ENCODE measurements at regions not wholly inside any gene's neighbourhood (a gene's known extent, or its start where the extent isn't known, plus 50 kb on each side); places are given as distances from the start of the nearest gene placed in this dataset.
A peak's percentile ranks its signal among the peaks of the same experiment; 100 is the strongest.

DNA sequence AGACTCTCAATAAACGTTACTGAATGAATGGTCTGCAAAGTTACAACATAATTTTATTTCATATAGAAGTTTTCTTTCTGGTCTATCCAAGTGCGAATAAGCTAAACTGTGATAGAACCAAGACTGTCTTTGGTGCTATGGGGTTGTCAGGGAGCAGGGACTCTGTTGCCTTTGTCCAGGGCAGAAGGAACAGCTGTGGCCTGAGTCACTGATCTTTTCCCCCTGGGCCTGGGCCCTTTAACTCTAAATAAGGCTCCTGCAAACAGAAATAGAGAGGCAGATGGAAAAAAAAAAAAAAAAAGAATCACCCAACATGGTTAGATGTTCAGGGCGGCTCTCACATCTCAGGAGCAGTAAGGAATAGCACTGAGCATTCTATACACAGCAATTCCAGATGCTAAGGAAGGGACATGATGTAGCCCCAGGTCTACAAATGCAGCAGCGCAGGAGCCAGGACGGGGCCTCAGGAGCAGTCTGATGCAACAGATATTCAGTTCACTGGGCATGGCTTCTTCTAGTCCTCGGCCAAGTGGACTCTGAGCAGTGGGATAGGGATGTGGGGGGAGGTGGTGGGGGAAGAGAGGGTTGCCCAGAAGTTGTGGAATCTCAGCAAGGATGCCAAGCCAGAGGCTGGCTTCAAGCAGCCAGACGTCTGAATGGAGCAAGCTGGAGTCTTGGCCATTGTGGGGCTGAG lies 247.1 kb upstream of the SIX2 start:
- peak in 21 of 56 donors; percentile 6 to 72 (median 42) for DNase-seq

DNA sequence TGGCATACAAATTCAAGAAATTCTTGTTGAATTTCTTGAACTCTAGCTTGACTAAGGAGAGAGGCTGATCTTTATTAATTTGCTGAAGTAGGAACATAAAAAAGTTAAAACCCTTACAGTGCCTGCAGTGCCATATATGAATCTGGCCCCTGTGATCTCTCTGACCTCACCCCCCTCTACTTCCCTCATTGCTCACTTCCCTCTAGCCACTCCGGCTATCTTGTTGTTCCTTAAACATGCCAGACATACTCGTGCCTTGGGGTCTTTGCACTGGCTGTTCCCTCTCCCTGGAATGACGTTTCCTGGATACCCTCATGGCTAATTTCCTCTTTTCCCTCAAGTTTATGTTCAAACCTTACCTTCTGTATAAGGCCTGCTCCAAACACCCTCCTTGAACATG lies 246.3 kb upstream of the SIX2 start:
- DNase-seq, result no peak

- no peak for DNase-seq
Measured at GRCh38 chr2:45254025-45254424, 244.8 kb upstream of the SIX2 start.

DNA sequence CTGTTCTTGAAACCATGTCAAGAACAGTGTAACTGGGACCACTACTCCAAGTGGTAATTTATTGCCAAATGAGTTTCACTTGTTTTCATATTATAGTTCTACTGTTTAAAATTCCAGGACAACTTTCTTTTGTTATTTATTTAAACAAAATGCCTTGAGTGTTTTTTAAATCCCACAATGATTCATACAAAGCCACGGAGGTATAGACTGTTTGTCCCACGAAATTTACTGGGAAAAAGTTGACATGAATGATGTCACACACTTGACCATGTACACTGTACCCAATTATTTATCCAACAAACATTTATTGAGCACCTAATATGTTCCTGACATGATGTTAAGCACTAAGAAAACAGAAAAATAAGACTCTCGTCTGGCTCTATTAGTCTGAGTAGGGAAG lies 243.9 kb upstream of the SIX2 start:
- DNase-seq, result no peak

DNA sequence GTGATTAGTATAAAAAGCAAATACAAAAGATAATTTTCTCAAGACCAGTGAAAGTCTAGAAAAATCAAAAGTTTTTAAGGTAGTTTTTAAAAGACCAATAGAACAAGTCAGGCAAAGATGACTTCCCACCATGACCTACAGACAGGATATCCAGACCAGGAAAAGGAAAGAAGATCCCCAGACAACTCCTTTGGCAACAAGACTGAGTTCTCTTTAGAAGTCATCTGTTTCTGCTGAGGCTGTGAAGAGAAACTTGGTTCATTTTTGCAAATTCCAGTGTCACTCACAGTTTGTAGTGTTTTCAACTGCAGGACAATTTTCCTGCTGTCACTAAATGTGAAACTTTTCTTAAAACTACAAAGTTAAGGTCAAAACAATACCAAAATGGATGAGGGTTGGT lies 240.9 kb upstream of the SIX2 start:
- DNase-seq, result no peak

GRCh38 chr2:45248214-45248613 lies 239.0 kb upstream of the SIX2 start:
- no peak for DNase-seq

GRCh38 chr2:45244928-45245327 lies 235.7 kb upstream of the SIX2 start:
- no peak for DNase-seq

GRCh38 chr2:45242161-45242741 lies 233.0 kb upstream of the SIX2 start:
- peak in 13 of 56 donors; percentile 6 to 38 (median 22) for DNase-seq

- DNase-seq, result no peak
Measured at GRCh38 chr2:45241061-45241561, 231.9 kb upstream of the SIX2 start.

GRCh38 chr2:45237850-45238542 lies 228.7 kb upstream of the SIX2 start:
- DNase-seq, result no peak

GRCh38 chr2:45237128-45237527 lies 227.9 kb upstream of the SIX2 start:
- no peak for DNase-seq

GRCh38 chr2:45236268-45236667 lies 227.0 kb upstream of the SIX2 start:
- no peak for DNase-seq

- DNase-seq, result no peak
Measured at GRCh38 chr2:45233301-45233700, 224.0 kb upstream of the SIX2 start.

GRCh38 chr2:45232818-45233217 lies 223.6 kb upstream of the SIX2 start:
- DNase-seq, result no peak

GRCh38 chr2:45229411-45229810 lies 220.2 kb upstream of the SIX2 start:
- DNase-seq, result no peak

- no peak for DNase-seq
Measured at GRCh38 chr2:45227347-45227746, 218.1 kb upstream of the SIX2 start.

- DNase-seq, result no peak
Measured at GRCh38 chr2:45224993-45225380, 215.7 kb upstream of the SIX2 start.

- DNase-seq, result no peak
Measured at GRCh38 chr2:45224321-45224992, 215.2 kb upstream of the SIX2 start.

- no peak for DNase-seq
Measured at GRCh38 chr2:45223531-45223930, 214.3 kb upstream of the SIX2 start.

GRCh38 chr2:45220227-45220626 lies 211.0 kb upstream of the SIX2 start:
- DNase-seq, result no peak

GRCh38 chr2:45218931-45219339 lies 209.7 kb upstream of the SIX2 start:
- DNase-seq, result no peak

- DNase-seq, result no peak
Measured at GRCh38 chr2:45218297-45218696, 209.0 kb upstream of the SIX2 start.

All from nucleus accumbens (tissue), 56 donors.